HG02870 (cell line): ENCODE measurements at regions not wholly inside any gene's neighbourhood (a gene's known extent, or its start where the extent isn't known, plus 50 kb on each side); places are given as distances from the start of the nearest gene placed in this dataset.
"Not testable (repeated sequence)": the region's sequence is repeated elsewhere in the genome, so short reads cannot be mapped to it uniquely, and the experiment has no call there.

Source experiments
- ATAC-seq: cut with Tn5 transposase; IDR thresholded peaks from one replicate; pipeline ENCODE4 v1.9.1; 2021; ENCODE audit warnings: mild to moderate bottlenecking, moderate library complexity; ENCODE audit not compliant: unreplicated experiment

GRCh38 chr4:128536746-128537145, 249.1 kb upstream of the PGRMC2 start:
- ATAC-seq, result no peak

GRCh38 chr4:128535510-128535909, 247.9 kb upstream of the PGRMC2 start:
- not testable (repeated sequence) for ATAC-seq

GRCh38 chr4:128528793-128529553, 241.4 kb upstream of the PGRMC2 start:
- ATAC-seq, result no peak

GRCh38 chr4:128527946-128528576, 240.4 kb upstream of the PGRMC2 start:
- no peak for ATAC-seq

- ATAC-seq, result no peak
Measured at GRCh38 chr4:128527351-128527750, 239.7 kb upstream of the PGRMC2 start.

- ATAC-seq, result no peak
Measured at GRCh38 chr4:128525992-128526630, 238.5 kb upstream of the PGRMC2 start.

GRCh38 chr4:128525387-128525786, 237.8 kb upstream of the PGRMC2 start:
- peak; percentile 46 for ATAC-seq

- ATAC-seq, result no peak
Measured at GRCh38 chr4:128524311-128524710, 236.7 kb upstream of the PGRMC2 start.

- ATAC-seq, result no peak
Measured at GRCh38 chr4:128521648-128522111, 234.1 kb upstream of the PGRMC2 start.

GRCh38 chr4:128521156-128521555, 233.5 kb upstream of the PGRMC2 start:
- ATAC-seq, result no peak

- ATAC-seq, result no peak
Measured at GRCh38 chr4:128519163-128519830, 231.7 kb upstream of the PGRMC2 start.

GRCh38 chr4:128517739-128518510, 230.3 kb upstream of the PGRMC2 start:
- peak; percentile 95 for ATAC-seq

- ATAC-seq, result no peak
Measured at GRCh38 chr4:128517096-128517738, 229.6 kb upstream of the PGRMC2 start.

GRCh38 chr4:128516301-128516969, 228.8 kb upstream of the PGRMC2 start:
- peak; percentile 50 for ATAC-seq

- ATAC-seq, result no peak
Measured at GRCh38 chr4:128513664-128514484, 226.3 kb upstream of the PGRMC2 start.

GRCh38 chr4:128512767-128513322, 225.2 kb upstream of the PGRMC2 start:
- no peak for ATAC-seq

- no peak for ATAC-seq
Measured at GRCh38 chr4:128512161-128512560, 224.5 kb upstream of the PGRMC2 start.

GRCh38 chr4:128510850-128511249, 223.2 kb upstream of the PGRMC2 start:
- no peak for ATAC-seq
